GM21381 (cell line): ENCODE measurements at regions not wholly inside any gene's neighbourhood (a gene's known extent, or its start where the extent isn't known, plus 50 kb on each side); places are given as distances from the start of the nearest gene placed in this dataset.
"Not testable (repeated sequence)": the region's sequence is repeated elsewhere in the genome, so short reads cannot be mapped to it uniquely, and the experiment has no call there.

Experiments used
- ATAC-seq: cut with Tn5 transposase; IDR thresholded peaks from one replicate; pipeline ENCODE4 v1.9.1; 2021; ENCODE audit warnings: mild to moderate bottlenecking, moderate library complexity; ENCODE audit not compliant: unreplicated experiment

GRCh38 chr9:79049371-79049770 lies 522.4 kb upstream of the TLE4 start:
- ATAC-seq: no peak

- no peak for ATAC-seq
These were observed 518.2 kb upstream of the TLE4 start for GRCh38 chr9:79053598-79053997.

GRCh38 chr9:79054500-79054899 lies 517.3 kb upstream of the TLE4 start:
- ATAC-seq: no peak

- no peak for ATAC-seq
These were observed 515.7 kb upstream of the TLE4 start for GRCh38 chr9:79056041-79056440.

GRCh38 chr9:79057576-79057975 lies 514.2 kb upstream of the TLE4 start:
- ATAC-seq: no peak

GRCh38 chr9:79060766-79061165 lies 511.0 kb upstream of the TLE4 start:
- ATAC-seq: no peak

GRCh38 chr9:79061752-79062616 lies 509.8 kb upstream of the TLE4 start:
- ATAC-seq: no peak

GRCh38 chr9:79073201-79073600 lies 498.6 kb upstream of the TLE4 start:
- ATAC-seq: no peak

GRCh38 chr9:79080536-79080935 lies 491.2 kb upstream of the TLE4 start:
- no peak for ATAC-seq

- no peak for ATAC-seq
These were observed 488.1 kb upstream of the TLE4 start for GRCh38 chr9:79083621-79084020.

GRCh38 chr9:79087133-79087532 lies 484.6 kb upstream of the TLE4 start:
- ATAC-seq: no peak

- ATAC-seq: no peak
These were observed 482.7 kb upstream of the TLE4 start for GRCh38 chr9:79089054-79089560.

GRCh38 chr9:79089851-79090250 lies 481.9 kb upstream of the TLE4 start:
- not testable (repeated sequence) for ATAC-seq

GRCh38 chr9:79103257-79103656 lies 468.5 kb upstream of the TLE4 start:
- ATAC-seq: not testable (repeated sequence)

- no peak for ATAC-seq
These were observed 467.5 kb upstream of the TLE4 start for GRCh38 chr9:79104216-79104615.

GRCh38 chr9:79104951-79105350 lies 466.8 kb upstream of the TLE4 start:
- no peak for ATAC-seq

GRCh38 chr9:79107911-79108676 lies 463.7 kb upstream of the TLE4 start:
- no peak for ATAC-seq

GRCh38 chr9:79111653-79112052 lies 460.1 kb upstream of the TLE4 start:
- no peak for ATAC-seq

- ATAC-seq: no peak
These were observed 456.6 kb upstream of the TLE4 start for GRCh38 chr9:79115176-79115575.

GRCh38 chr9:79116041-79116440 lies 455.7 kb upstream of the TLE4 start:
- no peak for ATAC-seq

GRCh38 chr9:79116709-79117108 lies 455.1 kb upstream of the TLE4 start:
- no peak for ATAC-seq

- ATAC-seq: no peak
These were observed 451.2 kb upstream of the TLE4 start for GRCh38 chr9:79120533-79120932.
